ENCODE measurements at regions not wholly inside any gene's neighbourhood (a gene's known extent, or its start where the extent isn't known, plus 50 kb on each side); places are given as distances from the start of the nearest gene placed in this dataset.

- no peak for DNase-seq (ENCODE audit: low read depth in 2 of 2)
Observed at GRCh38 chr21:17981060-17981740, 162.0 kb upstream of the C21orf91 start.

GRCh38 chr21:17979763-17980162 is 160.6 kb upstream of the C21orf91 start:
- no peak for DNase-seq (ENCODE audit: low read depth in 2 of 2)

GRCh38 chr21:17978895-17979294 is 159.7 kb upstream of the C21orf91 start:
- DNase-seq (ENCODE audit: low read depth in 2 of 2), result no peak

- no peak for DNase-seq (ENCODE audit: low read depth in 2 of 2)
Observed at GRCh38 chr21:17976691-17977090, 157.5 kb upstream of the C21orf91 start.

GRCh38 chr21:17976139-17976538 is 157.0 kb upstream of the C21orf91 start:
- no peak for DNase-seq (ENCODE audit: low read depth in 2 of 2)

- DNase-seq (ENCODE audit: low read depth in 2 of 2), result no peak
Observed at GRCh38 chr21:17967319-17967718, 148.2 kb upstream of the C21orf91 start.

GRCh38 chr21:17964716-17965115 is 145.6 kb upstream of the C21orf91 start:
- no peak for DNase-seq (ENCODE audit: low read depth in 2 of 2)

GRCh38 chr21:17964199-17964598 is 145.0 kb upstream of the C21orf91 start:
- DNase-seq (ENCODE audit: low read depth in 2 of 2), result no peak

- DNase-seq (ENCODE audit: low read depth in 2 of 2), result no peak
Observed at GRCh38 chr21:17950591-17950990, 131.4 kb upstream of the C21orf91 start.

- DNase-seq (ENCODE audit: low read depth in 2 of 2), result no peak
Observed at GRCh38 chr21:17949421-17949820, 130.3 kb upstream of the C21orf91 start.

GRCh38 chr21:17947531-17947930 is 128.4 kb upstream of the C21orf91 start:
- no peak for DNase-seq (ENCODE audit: low read depth in 2 of 2)

- no peak for DNase-seq (ENCODE audit: low read depth in 2 of 2)
Observed at GRCh38 chr21:17931080-17931479, 111.9 kb upstream of the C21orf91 start.

- no peak for DNase-seq (ENCODE audit: low read depth in 2 of 2)
Observed at GRCh38 chr21:17930093-17930492, 110.9 kb upstream of the C21orf91 start.

- DNase-seq (ENCODE audit: low read depth in 2 of 2), result no peak
Observed at GRCh38 chr21:17929510-17929909, 110.4 kb upstream of the C21orf91 start.

GRCh38 chr21:17925899-17926298 is 106.7 kb upstream of the C21orf91 start:
- no peak for DNase-seq (ENCODE audit: low read depth in 2 of 2)

GRCh38 chr21:17925000-17925610 is 105.9 kb upstream of the C21orf91 start:
- peak; percentile 8 to 29 for DNase-seq (ENCODE audit: low read depth in 2 of 2)

- DNase-seq (ENCODE audit: low read depth in 2 of 2), result no peak
Observed at GRCh38 chr21:17921579-17922530, 102.7 kb upstream of the C21orf91 start.

- no peak for DNase-seq (ENCODE audit: low read depth in 2 of 2)
Observed at GRCh38 chr21:17915976-17916375, 96.8 kb upstream of the C21orf91 start.

- no peak for DNase-seq (ENCODE audit: low read depth in 2 of 2)
Observed at GRCh38 chr21:17911628-17912027, 92.5 kb upstream of the C21orf91 start.

- no peak for DNase-seq (ENCODE audit: low read depth in 2 of 2)
Observed at GRCh38 chr21:17903929-17904639, 84.9 kb upstream of the C21orf91 start.

GRCh38 chr21:17903029-17903806 is 84.1 kb upstream of the C21orf91 start:
- no peak for DNase-seq (ENCODE audit: low read depth in 2 of 2)
